K562 (cell line): ENCODE measurements at regions not wholly inside any gene's neighbourhood (a gene's known extent, or its start where the extent isn't known, plus 50 kb on each side); places are given as distances from the start of the nearest gene placed in this dataset.

ENCODE experiments used
- ATAC-seq: fragments of 200-7000 bp; cut with Tn5 transposase; 3 replicates; pipeline ENCODE4 v1.9.1; 2020; ENCODE audit warnings: moderate library complexity
- BruUV-seq: library from RNA; stranded (reverse); fragments of 400-500 nt; replicated peaks from 2 replicates; lab custom pipeline; 2021; lab: Mats Ljungman, UMichigan
- CTCF ChIA-PET: fragments of 300-600 bp; formaldehyde crosslinking; extraction: SDS; loops from one replicate; lab custom pipeline; 2021; ENCODE audit warnings: low intra/inter-chr PET ratio; lab: Yijun Ruan, JAX
- POLR2A ChIA-PET: fragments of 300-600, 350-650 bp; sonication (Branson Sonifier 250); formaldehyde crosslinking; extraction: SDS; loops from one replicate; lab custom pipeline; 2021; ENCODE audit warnings: antibody characterized with exemption, inconsistent platforms; lab: Yijun Ruan, JAX
- DNase-seq, 4 experiments: peaks; one replicate each; pipeline versions ENCODE4 v3.0.0 to v3.0.0-alpha.2; 2011 to 2018; ENCODE audit warnings: low spot score in 3 of 4, mixed read lengths in 3 of 4; ENCODE audit errors: extremely low read depth in 1 of 4
- FAIRE-seq: peaks from 2 replicates; lab custom pipeline; 2011; peaks lifted over from hg19 to GRCh38; lab: Jason Lieb, UNC
- H2AFZ ChIP-seq: 2 replicates; pipeline ENCODE4 v1.6.0; 2011; ENCODE audit warnings: low read depth, low read length, control low read depth, inconsistent platforms
- H3K27ac ChIP-seq: fragments of 200-600 bp; 3 replicates; pipeline ENCODE4 v1.8.0; 2011; ENCODE audit warnings: low read depth, mild to moderate bottlenecking, control low read depth, inconsistent platforms, low read length, moderate library complexity, mixed read lengths; ENCODE audit errors: extremely low read depth
- H3K27me3 ChIP-seq, 2 experiments: fragments of 300-600 bp in 1 of 2; 2 replicates in 1 of 2; 3 replicates in 1 of 2; pipeline versions ENCODE4 v1.6.0 to v1.8.0; 2011; ENCODE audit warnings: inconsistent platforms in 2 of 2, low read length in 2 of 2, mild to moderate bottlenecking in 1 of 2, mixed read lengths in 1 of 2, moderate library complexity in 1 of 2; ENCODE audit not compliant: control insufficient read depth in 2 of 2, insufficient read depth in 2 of 2
- H3K36me3 ChIP-seq: fragments of 300-600 bp; 3 replicates; pipeline ENCODE4 v1.8.0; 2011; ENCODE audit warnings: mild to moderate bottlenecking, low read length, inconsistent platforms; ENCODE audit not compliant: control insufficient read depth, insufficient read depth
- H3K4me1 ChIP-seq, 2 experiments: fragments of 200-600 bp in 1 of 2; replicated peaks in 1 of 2; 2 replicates in 1 of 2; 3 replicates in 1 of 2; pipeline versions ENCODE4 v1.5.1 to v1.8.0; 2011; ENCODE audit warnings: inconsistent platforms in 2 of 2, low read length in 2 of 2, mild to moderate bottlenecking in 1 of 2, mixed read lengths in 1 of 2, moderate library complexity in 1 of 2; ENCODE audit not compliant: control insufficient read depth in 2 of 2, insufficient read depth in 2 of 2
- H3K4me2 ChIP-seq: 2 replicates; pipeline ENCODE4 v1.6.1; 2011; ENCODE audit warnings: low read length, control low read depth, inconsistent platforms, mixed read lengths; ENCODE audit not compliant: insufficient read depth
- H3K4me3 ChIP-seq: fragments of 200-600 bp; sonication (generic), shearing (Covaris generic); 2 replicates; pipeline ENCODE4 v1.5.1; 2016; ENCODE audit warnings: control low read depth, inconsistent platforms
- H3K79me2 ChIP-seq: fragments of 200-600 bp; 3 replicates; pipeline ENCODE4 v1.8.0; 2011; ENCODE audit warnings: low read length, inconsistent platforms; ENCODE audit not compliant: control insufficient read depth, insufficient read depth
- H3K9ac ChIP-seq, 2 experiments: 2 replicates each; pipeline versions ENCODE4 v1.6.0 to v1.6.1; 2011; ENCODE audit warnings: low read depth in 2 of 2, low read length in 2 of 2, control low read depth in 1 of 2, inconsistent platforms in 1 of 2, mild to moderate bottlenecking in 1 of 2, mixed read lengths in 1 of 2; ENCODE audit not compliant: insufficient read depth in 1 of 2
- H3K9me1 ChIP-seq: one replicate; pipeline ENCODE4 v1.6.0; 2011; ENCODE audit warnings: inconsistent platforms, mild to moderate bottlenecking, low read length, moderate library complexity; ENCODE audit not compliant: control insufficient read depth, insufficient read depth
- H3K9me3 ChIP-seq: replicated peaks from 2 replicates; pipeline ENCODE4 v1.5.1; 2011; ENCODE audit warnings: low read depth, low read length, inconsistent platforms; ENCODE audit not compliant: control insufficient read depth, insufficient read depth
- H4K20me1 ChIP-seq: replicated peaks from 2 replicates; pipeline ENCODE4 v1.6.1; 2011; ENCODE audit warnings: low read length, inconsistent platforms, mixed read lengths; ENCODE audit not compliant: control insufficient read depth, insufficient read depth
- ARID1B ChIP-seq: fragments of 450-650 bp; IDR thresholded peaks from 2 replicates; pipeline ENCODE4 v1.6.1; 2016; ENCODE audit warnings: antibody characterized with exemption, mild to moderate bottlenecking, inconsistent platforms
- BMI1 ChIP-seq: fragments of 150-350 bp; IDR thresholded peaks from 2 replicates; pipeline ENCODE4 v1.6.1; 2014; ENCODE audit warnings: low read length
- CBFA2T2 ChIP-seq: fragments of 450-650 bp; conservative IDR thresholded peaks from 2 replicates; pipeline ENCODE4 v1.6.1; 2017; ENCODE audit warnings: mild to moderate bottlenecking
- CBFA2T3 ChIP-seq: fragments of 450-650 bp; IDR thresholded peaks from 2 replicates; pipeline ENCODE4 v1.6.1; 2017
- CEBPZ ChIP-seq: fragments of 150-350 bp; IDR thresholded peaks from 2 replicates; pipeline ENCODE4 v1.6.1; 2014; ENCODE audit warnings: low read depth, mild to moderate bottlenecking, low read length, borderline replicate concordance
- CTBP1 ChIP-seq: fragments of 450-650 bp; IDR thresholded peaks from 2 replicates; pipeline ENCODE4 v1.6.1; 2016; ENCODE audit warnings: borderline replicate concordance
- EP300 ChIP-seq: IDR thresholded peaks from 2 replicates; pipeline ENCODE4 v1.6.1; 2012; ENCODE audit warnings: low read length, improper control_type of control experiment
- ESRRA ChIP-seq: fragments of 450-650 bp; IDR thresholded peaks from 2 replicates; pipeline ENCODE4 v1.6.1; 2014; ENCODE audit warnings: low read depth, mild to moderate bottlenecking, moderate library complexity, borderline replicate concordance
- HMG20A ChIP-seq: fragments of 450-650 bp; formaldehyde crosslinking; conservative IDR thresholded peaks from 2 replicates; pipeline ENCODE4 v1.4.0; 2020; ENCODE audit warnings: mild to moderate bottlenecking, mixed read lengths
- JUNB ChIP-seq: fragments of 450-650 bp; formaldehyde crosslinking; conservative IDR thresholded peaks from 2 replicates; pipeline ENCODE4 v1.4.0; 2020; ENCODE audit warnings: mild to moderate bottlenecking
- KDM1A ChIP-seq, 2 experiments: fragments of 450-650 bp; IDR thresholded peaks; 2 replicates each; pipeline ENCODE4 v1.6.1; 2016; ENCODE audit warnings: mild to moderate bottlenecking in 2 of 2
- NCOR1 ChIP-seq: fragments of 450-650 bp; IDR thresholded peaks from 2 replicates; pipeline ENCODE4 v1.6.1; 2016; ENCODE audit warnings: mild to moderate bottlenecking, moderate library complexity
- RCOR1 ChIP-seq, 2 experiments: IDR thresholded peaks; 2 replicates each; pipeline ENCODE4 v1.6.1; 2012; ENCODE audit warnings: low read depth in 2 of 2, low read length in 2 of 2, borderline replicate concordance in 1 of 2, improper control_type of control experiment in 1 of 2
- TAL1 ChIP-seq: fragments of 450-650 bp; IDR thresholded peaks from 2 replicates; pipeline ENCODE4 v1.6.1; 2016; ENCODE audit warnings: mild to moderate bottlenecking
- TCF3 ChIP-seq: sonication (generic); formaldehyde crosslinking; IDR thresholded peaks from 2 replicates; pipeline ENCODE4 v1.4.0; 2020; ENCODE audit warnings: mild to moderate bottlenecking, missing genetic modification reagents
- TEAD4 ChIP-seq, 2 experiments: sonication (generic) in 1 of 2; formaldehyde crosslinking in 1 of 2; IDR thresholded peaks; 2 replicates each; pipeline versions ENCODE4 v1.6.1 to v1.8.0; 2012 to 2022; ENCODE audit warnings: borderline replicate concordance in 1 of 2, inconsistent platforms in 1 of 2, low read length in 1 of 2, mild to moderate bottlenecking in 1 of 2, missing genetic modification reagents in 1 of 2
- ZFP91 ChIP-seq: sonication (generic); formaldehyde crosslinking; IDR thresholded peaks from 2 replicates; pipeline ENCODE4 v1.8.0; 2022; ENCODE audit warnings: mild to moderate bottlenecking, missing genetic modification reagents
- ZNF695 ChIP-seq: fragments of 450-650 bp; formaldehyde crosslinking; IDR thresholded peaks from 2 replicates; pipeline ENCODE4 v1.4.0; 2020; ENCODE audit warnings: mild to moderate bottlenecking, moderate library complexity
- WGBS: fragments of 100-300 bp; shearing (Covaris generic); methylation state at CpG from one replicate; pipeline ENCODE4 v1.1.6; 2016; ENCODE audit warnings: low coverage, mixed read lengths; ENCODE audit not compliant: insufficient coverage; ENCODE audit errors: missing lambda C conversion rate; 5-methylcytosine and 5-hydroxymethylcytosine counted together
- in situ Hi-C: fragments of 300-500 bp; cut with MboI; formaldehyde crosslinking; loops from 4 replicates; pipeline ENCODE4 v1.15.0; 2018; ENCODE audit warnings: inconsistent platforms, mixed read lengths
- intact Hi-C: fragments of 100-400 bp; cut with micrococcal nuclease; formaldehyde crosslinking; loops from 2 replicates; pipeline ENCODE4 v1.14.2; 2022

GRCh38 chr2:208548700-208549099, 142.1 kb downstream of the PTH2R start:
- intact Hi-C loops (no loop called here), in situ Hi-C loops (no loop called here)
- H3K4me2 ChIP-seq = no peak overlapping the region

More at GRCh38 chr2:208548700-208549099, 142.1 kb downstream of the PTH2R start:
- no peak overlapping the region for H3K4me3 ChIP-seq
- no peaks in the 10 kb centered on the region for H3K9me1 ChIP-seq
- H3K9ac ChIP-seq = no peak overlapping the region
- peak overlapping the region; percentile 26; the same call in 1 of the 3 replicates for H3K27ac ChIP-seq
- peaks cover 3% of the 10 kb centered on the region for H3K36me3 ChIP-seq
- H3K27me3 ChIP-seq = no peaks in the 10 kb centered on the region
- DNase-seq = peak in 1 of 4 experiments; percentile 43
- H2AFZ ChIP-seq = no peak overlapping the region
- no peak; the same call in 2 of the 3 replicates for ATAC-seq
- H4K20me1 ChIP-seq = no peaks in the 10 kb centered on the region
- FAIRE-seq = no peak
- ChIA-PET CTCF (no interaction called here), POLR2A (interaction anchor here (0.6 kb wide), 1 partner anchor 50 kb away, joined by 4 read pairs; no protein-coding TSS in a partner anchor)
- H3K79me2 ChIP-seq = peaks cover 42% of the 10 kb centered on the region
- peaks cover 5 to 14% of the 10 kb centered on the region in 2 experiments; a peak in 4 of 5 replicates for H3K4me1 ChIP-seq
- TF ChIP-seq CBFA2T2 (peak; percentile 60; the same call in 1 of the 2 replicates), CTBP1 (peak; percentile 49; the same call in 1 of the 2 replicates), CEBPZ (no peak), KDM1A (IDR thresholded peaks at IDR 0.05) (0 out of 4 replicates have a peak, but pooled peaks of 1 of the 2 experiments have one; percentile 15), ZNF695 (CRISPR knock-in tag) (no peak), JUNB (CRISPR knock-in tag) (no peak), ARID1B (peak; percentile 64), TEAD4 (IDR thresholded peaks at IDR 0.05; ENCODE audit: low read length) (peak; percentile 75), TEAD4 (CRISPR knock-in tag; IDR thresholded peaks at IDR 0.05; ENCODE audit: borderline replicate concordance) (no peak), ESRRA (0 out of 2 replicates have a peak, but pooled peaks have one; percentile 11), TCF3 (CRISPR knock-in tag) (peak; percentile 20; the same call in 1 of the 2 replicates), ZFP91 (no peak), NCOR1 (peak; percentile 31; the same call in 1 of the 2 replicates), RCOR1 (IDR thresholded peaks at IDR 0.05; ENCODE audit: borderline replicate concordance in 1 of 2, low read depth in 2 of 2, low read length in 2 of 2) (peak in 1 of 2 experiments; percentile 63; a peak in 1 of 4 replicates), HMG20A (no peak), BMI1 (no peak), TAL1 (peak; percentile 54; the same call in 1 of the 2 replicates), CBFA2T3 (peak; percentile 76), EP300 (peak; percentile 22; the same call in 1 of the 2 replicates)
- BruUV-seq = no TSS peak
- 17% methylated on average over 3 of the region's 3 CpGs for WGBS
- no peaks in the 10 kb centered on the region for H3K9me3 ChIP-seq
